ENCODE measurements at regions not wholly inside any gene's neighbourhood (a gene's known extent, or its start where the extent isn't known, plus 50 kb on each side); places are given as distances from the start of the nearest gene placed in this dataset.

DNA sequence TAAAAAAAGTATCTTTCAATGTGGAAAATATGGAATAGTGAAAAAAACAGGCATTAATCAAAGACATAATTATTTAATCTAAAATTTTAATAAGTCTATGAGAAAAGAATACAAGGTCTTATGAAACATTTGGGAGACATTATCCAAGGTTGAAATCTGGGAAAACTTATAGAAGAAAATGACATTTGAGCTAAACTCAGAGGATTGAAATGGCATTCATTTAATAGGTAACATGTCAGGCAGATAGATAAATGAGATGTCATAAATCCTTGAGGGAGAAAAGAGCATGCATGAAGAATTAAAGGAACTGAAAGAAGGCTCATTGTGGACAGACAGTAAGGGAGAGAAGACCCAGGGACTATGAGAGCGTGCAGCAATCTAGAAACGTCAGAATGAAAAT, 284.4 kb downstream of the PRR16 start:
- H3K4me1 ChIP-seq (ENCODE audit: control insufficient read depth, insufficient read depth, low read length) = no peaks in the 10 kb centered on the region
- no peaks in the 10 kb centered on the region; the same call in 1 of the 2 replicates for H3K9me3 ChIP-seq (ENCODE audit: control insufficient read depth, insufficient read depth, low read depth, low read length)
- no peaks in the 10 kb centered on the region for H3K36me3 ChIP-seq (ENCODE audit: control insufficient read depth in 2 of 2, insufficient read depth in 1 of 2, low read length in 2 of 2)
- ChIA-PET CTCF (no interaction called here), POLR2A (no interaction called here)
- no peak overlapping the region for H3K27ac ChIP-seq (ENCODE audit: extremely low read depth, low read depth, low read length)
- no peak overlapping the region for H3K4me3 ChIP-seq (ENCODE audit: low read depth, low read length)
- TF ChIP-seq ZNF530 (tag by site-specific recombination; IDR thresholded peaks at IDR 0.05; ENCODE audit: low read depth) (no peak), ZFP37 (tag by site-specific recombination; IDR thresholded peaks at IDR 0.05) (no peak), SCRT2 (tag by site-specific recombination; IDR thresholded peaks at IDR 0.05) (no peak), KLF16 (tag by site-specific recombination; IDR thresholded peaks at IDR 0.05) (no peak)

DNA sequence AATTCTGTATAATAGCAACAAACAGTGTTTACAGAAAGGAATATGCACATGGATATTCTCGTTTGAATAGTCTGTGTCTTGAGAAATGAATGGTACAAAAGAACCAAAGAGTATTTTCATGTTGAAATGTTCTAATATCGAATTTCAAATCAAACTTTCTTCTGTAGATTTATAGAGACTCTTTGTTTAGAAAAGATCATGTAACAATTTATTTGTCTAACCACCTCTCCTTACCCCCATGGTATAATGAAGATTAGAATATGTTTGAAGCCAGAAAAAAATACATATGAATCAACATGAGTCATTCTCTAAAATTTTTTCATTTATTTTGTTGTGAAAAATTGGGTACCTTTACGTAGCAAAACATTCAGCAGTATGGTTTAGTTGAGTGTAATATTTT, 285.6 kb downstream of the PRR16 start:
- no peak overlapping the region for H3K4me3 ChIP-seq (ENCODE audit: low read depth, low read length)
- POLR2A ChIA-PET = no interaction called here
- no peaks in the 10 kb centered on the region for H3K36me3 ChIP-seq (ENCODE audit: control insufficient read depth in 2 of 2, insufficient read depth in 1 of 2, low read length in 2 of 2)
- H3K4me1 ChIP-seq (ENCODE audit: control insufficient read depth, insufficient read depth, low read length) = no peaks in the 10 kb centered on the region
- CTCF ChIA-PET = no interaction called here
- no peaks in the 10 kb centered on the region; the same call in 1 of the 2 replicates for H3K9me3 ChIP-seq (ENCODE audit: control insufficient read depth, insufficient read depth, low read depth, low read length)
- TF ChIP-seq SALL2 (tag by site-specific recombination; IDR thresholded peaks at IDR 0.05; ENCODE audit: borderline replicate concordance) = no peak
- no peak for TF ChIP-seq KLF8 (tag by site-specific recombination; IDR thresholded peaks at IDR 0.05)
- TF ChIP-seq ZNF169 (tag by site-specific recombination; IDR thresholded peaks at IDR 0.05) = no peak
- TF ChIP-seq GFI1B (tag by site-specific recombination; IDR thresholded peaks at IDR 0.05) = no peak
- no peak for TF ChIP-seq ZNF521 (tag by site-specific recombination; IDR thresholded peaks at IDR 0.05)
- TF ChIP-seq BCL11A (tag by site-specific recombination; IDR thresholded peaks at IDR 0.05; ENCODE audit: low read depth) = no peak
- TF ChIP-seq, protein P1, sequence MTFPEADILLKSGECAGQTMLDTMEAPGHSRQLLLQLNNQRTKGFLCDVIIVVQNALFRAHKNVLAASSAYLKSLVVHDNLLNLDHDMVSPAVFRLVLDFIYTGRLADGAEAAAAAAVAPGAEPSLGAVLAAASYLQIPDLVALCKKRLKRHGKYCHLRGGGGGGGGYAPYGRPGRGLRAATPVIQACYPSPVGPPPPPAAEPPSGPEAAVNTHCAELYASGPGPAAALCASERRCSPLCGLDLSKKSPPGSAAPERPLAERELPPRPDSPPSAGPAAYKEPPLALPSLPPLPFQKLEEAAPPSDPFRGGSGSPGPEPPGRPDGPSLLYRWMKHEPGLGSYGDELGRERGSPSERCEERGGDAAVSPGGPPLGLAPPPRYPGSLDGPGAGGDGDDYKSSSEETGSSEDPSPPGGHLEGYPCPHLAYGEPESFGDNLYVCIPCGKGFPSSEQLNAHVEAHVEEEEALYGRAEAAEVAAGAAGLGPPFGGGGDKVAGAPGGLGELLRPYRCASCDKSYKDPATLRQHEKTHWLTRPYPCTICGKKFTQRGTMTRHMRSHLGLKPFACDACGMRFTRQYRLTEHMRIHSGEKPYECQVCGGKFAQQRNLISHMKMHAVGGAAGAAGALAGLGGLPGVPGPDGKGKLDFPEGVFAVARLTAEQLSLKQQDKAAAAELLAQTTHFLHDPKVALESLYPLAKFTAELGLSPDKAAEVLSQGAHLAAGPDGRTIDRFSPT (tag by site-specific recombination; IDR thresholded peaks at IDR 0.05) = no peak
- TF ChIP-seq GLI2 (tag by site-specific recombination; IDR thresholded peaks at IDR 0.05; ENCODE audit: borderline replicate concordance, low read depth) = no peak
- TF ChIP-seq ZNF214 (tag by site-specific recombination; IDR thresholded peaks at IDR 0.05; ENCODE audit: borderline replicate concordance) = no peak
- TF ChIP-seq, protein P2, sequence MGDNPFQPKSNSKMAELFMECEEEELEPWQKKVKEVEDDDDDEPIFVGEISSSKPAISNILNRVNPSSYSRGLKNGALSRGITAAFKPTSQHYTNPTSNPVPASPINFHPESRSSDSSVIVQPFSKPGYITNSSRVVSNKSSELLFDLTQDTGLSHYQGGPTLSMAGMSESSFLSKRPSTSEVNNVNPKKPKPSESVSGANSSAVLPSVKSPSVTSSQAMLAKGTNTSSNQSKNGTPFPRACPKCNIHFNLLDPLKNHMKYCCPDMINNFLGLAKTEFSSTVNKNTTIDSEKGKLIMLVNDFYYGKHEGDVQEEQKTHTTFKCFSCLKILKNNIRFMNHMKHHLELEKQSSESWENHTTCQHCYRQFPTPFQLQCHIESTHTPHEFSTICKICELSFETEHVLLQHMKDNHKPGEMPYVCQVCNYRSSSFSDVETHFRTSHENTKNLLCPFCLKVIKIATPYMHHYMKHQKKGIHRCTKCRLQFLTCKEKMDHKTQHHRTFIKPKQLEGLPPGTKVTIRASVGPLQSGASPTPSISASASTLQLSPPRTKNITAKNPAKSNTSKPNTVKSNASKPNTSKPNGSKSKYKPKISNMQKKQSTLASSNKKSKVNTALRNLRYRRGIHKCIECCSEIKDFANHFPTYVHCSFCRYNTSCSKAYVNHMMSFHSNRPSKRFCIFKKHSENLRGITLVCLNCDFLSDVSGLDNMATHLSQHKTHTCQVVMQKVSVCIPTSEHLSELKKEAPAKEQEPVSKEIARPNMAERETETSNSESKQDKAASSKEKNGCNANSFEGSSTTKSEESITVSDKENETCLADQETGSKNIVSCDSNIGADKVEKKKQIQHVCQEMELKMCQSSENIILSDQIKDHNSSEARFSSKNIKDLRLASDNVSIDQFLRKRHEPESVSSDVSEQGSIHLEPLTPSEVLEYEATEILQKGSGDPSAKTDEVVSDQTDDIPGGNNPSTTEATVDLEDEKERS (tag by site-specific recombination; IDR thresholded peaks at IDR 0.05) = no peak
- no peak for TF ChIP-seq YY1 (tag by site-specific recombination; IDR thresholded peaks at IDR 0.05)
- TF ChIP-seq ZNF664 (tag by site-specific recombination; IDR thresholded peaks at IDR 0.05) = no peak
- TF ChIP-seq ZBTB48 (tag by site-specific recombination; IDR thresholded peaks at IDR 0.05) = no peak
- TF ChIP-seq, protein P3, sequence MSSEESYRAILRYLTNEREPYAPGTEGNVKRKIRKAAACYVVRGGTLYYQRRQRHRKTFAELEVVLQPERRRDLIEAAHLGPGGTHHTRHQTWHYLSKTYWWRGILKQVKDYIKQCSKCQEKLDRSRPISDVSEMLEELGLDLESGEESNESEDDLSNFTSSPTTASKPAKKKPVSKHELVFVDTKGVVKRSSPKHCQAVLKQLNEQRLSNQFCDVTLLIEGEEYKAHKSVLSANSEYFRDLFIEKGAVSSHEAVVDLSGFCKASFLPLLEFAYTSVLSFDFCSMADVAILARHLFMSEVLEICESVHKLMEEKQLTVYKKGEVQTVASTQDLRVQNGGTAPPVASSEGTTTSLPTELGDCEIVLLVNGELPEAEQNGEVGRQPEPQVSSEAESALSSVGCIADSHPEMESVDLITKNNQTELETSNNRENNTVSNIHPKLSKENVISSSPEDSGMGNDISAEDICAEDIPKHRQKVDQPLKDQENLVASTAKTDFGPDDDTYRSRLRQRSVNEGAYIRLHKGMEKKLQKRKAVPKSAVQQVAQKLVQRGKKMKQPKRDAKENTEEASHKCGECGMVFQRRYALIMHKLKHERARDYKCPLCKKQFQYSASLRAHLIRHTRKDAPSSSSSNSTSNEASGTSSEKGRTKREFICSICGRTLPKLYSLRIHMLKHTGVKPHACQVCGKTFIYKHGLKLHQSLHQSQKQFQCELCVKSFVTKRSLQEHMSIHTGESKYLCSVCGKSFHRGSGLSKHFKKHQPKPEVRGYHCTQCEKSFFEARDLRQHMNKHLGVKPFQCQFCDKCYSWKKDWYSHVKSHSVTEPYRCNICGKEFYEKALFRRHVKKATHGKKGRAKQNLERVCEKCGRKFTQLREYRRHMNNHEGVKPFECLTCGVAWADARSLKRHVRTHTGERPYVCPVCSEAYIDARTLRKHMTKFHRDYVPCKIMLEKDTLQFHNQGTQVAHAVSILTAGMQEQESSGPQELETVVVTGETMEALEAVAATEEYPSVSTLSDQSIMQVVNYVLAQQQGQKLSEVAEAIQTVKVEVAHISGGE (tag by site-specific recombination; conservative IDR thresholded peaks at IDR 0.05; ENCODE audit: low read depth) = no peak
- TF ChIP-seq ZNF239 (tag by site-specific recombination; IDR thresholded peaks at IDR 0.05) = no peak
- TF ChIP-seq ZNF184 (tag by site-specific recombination; IDR thresholded peaks at IDR 0.05) = no peak
- no peak for TF ChIP-seq ZNF510 (tag by site-specific recombination; IDR thresholded peaks at IDR 0.05; ENCODE audit: insufficient replicate concordance)
- no peak for TF ChIP-seq MZF1 (tag by site-specific recombination; IDR thresholded peaks at IDR 0.05; ENCODE audit: borderline replicate concordance)
- no peak overlapping the region for H3K27ac ChIP-seq (ENCODE audit: extremely low read depth, low read depth, low read length)
